Epithelial cell of prostate (primary cell): ENCODE measurements at regions not wholly inside any gene's neighbourhood (a gene's known extent, or its start where the extent isn't known, plus 50 kb on each side); places are given as distances from the start of the nearest gene placed in this dataset.

Experiments used
- DNase-seq: peaks from one replicate; pipeline ENCODE4 v3.0.0-alpha.2; 2011; ENCODE audit warnings: low read depth, low spot score
- H3K27ac ChIP-seq: fragments of 450-650 bp; 2 replicates; pipeline ENCODE4 v1.5.1; 2017; ENCODE audit warnings: mild to moderate bottlenecking

- DNase-seq: no peak
- H3K27ac ChIP-seq: no peak overlapping the region
Observed at GRCh38 chr10:124232686-124233545, 139.5 kb upstream of the CHST15 start.

DNA sequence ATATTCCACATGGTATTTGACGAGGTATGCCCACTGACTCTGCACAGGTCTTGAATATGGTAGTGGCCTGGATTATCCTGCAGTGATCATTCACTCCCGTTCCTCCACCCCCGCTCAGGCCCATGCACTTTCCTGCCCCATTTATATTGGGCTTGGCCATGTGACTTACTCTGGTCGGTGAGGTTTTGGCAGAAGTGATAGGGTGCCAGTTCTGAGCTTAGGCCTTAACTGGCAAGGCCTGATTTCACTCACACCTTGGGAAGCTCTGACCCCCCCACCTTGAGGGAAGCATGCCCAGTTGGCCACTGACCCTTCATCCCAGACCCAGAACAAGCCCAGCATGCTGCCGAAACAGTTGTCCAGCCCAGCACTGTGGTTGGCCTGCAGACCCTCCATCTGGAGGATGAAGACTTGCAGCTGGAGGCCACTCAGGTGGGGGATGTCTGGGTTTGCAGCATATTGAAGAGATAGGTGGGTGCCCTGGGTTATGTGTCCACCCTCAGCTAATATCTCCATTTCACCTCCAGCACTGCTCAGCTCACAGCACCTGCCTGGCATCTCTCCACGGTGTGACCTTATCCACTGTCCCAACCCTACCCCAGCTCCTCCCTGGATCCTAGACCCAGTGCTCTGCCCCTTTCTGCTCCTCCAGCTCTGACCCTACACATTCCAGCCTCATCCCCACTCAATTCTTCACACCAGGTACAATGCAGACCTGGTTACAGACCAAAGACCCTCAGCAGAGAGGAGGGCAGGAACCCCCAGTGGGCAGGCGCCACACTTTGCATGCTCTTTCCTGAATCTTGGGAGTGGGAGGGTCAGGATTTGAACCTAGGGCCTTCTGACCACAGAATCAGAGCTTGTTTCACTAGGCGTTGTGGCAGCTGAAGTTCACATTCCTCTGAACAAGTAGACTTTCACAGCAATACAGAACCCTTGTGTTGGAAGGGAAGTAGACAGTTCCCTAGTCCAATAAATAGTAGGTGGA, 138.1 kb upstream of the CHST15 start:
- DNase-seq: no peak
- no peak overlapping the region for H3K27ac ChIP-seq

DNA sequence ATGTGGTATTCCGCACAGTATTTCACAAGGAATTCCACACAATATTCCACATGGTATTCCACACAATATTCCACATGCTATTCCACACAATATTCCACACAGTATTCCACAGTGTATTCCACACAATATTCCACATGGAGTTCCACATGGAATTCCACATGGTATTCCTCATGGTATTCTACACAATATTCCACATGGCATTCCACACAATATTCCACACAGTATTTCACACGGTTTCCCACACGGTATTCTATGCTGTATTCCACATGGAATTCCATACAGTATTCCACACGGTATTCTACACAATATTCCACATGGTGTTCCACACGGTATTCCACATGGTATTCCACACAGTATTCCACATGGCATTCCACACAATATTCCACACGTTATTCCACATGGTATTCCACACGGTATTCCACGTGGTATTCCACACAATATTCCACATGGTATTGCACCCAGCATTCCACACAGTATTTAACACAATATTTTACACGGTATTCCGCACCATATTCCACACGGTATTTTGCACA, 137.3 kb upstream of the CHST15 start:
- no peak for DNase-seq
- H3K27ac ChIP-seq: no peak overlapping the region

DNA sequence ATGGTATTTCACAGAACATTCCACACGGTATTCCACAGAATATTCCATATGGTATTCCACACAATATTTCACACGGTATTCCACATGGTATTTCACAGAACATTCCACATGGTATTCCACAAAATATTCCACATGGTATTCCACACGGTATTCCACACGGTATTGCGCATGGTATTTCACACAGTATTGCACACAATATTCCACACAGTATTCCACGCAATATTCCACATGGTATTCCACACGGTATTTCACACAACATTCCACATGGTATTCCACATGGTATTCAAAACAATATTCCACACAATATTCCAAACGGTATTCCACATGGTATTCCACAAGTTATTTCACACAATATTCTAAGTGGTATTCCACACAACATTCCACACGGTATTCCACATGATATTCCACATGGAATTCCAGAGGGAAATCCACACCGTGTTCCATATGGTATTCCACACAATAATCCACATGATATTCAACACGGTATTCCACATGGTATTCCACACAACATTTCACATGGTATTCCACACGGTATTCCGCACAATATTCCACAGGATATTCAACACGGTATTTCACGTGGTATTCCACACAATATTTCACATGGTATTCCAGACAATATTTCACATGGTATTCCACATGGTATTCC, 136.7 kb upstream of the CHST15 start:
- no peak for DNase-seq
- H3K27ac ChIP-seq: no peak overlapping the region

DNA sequence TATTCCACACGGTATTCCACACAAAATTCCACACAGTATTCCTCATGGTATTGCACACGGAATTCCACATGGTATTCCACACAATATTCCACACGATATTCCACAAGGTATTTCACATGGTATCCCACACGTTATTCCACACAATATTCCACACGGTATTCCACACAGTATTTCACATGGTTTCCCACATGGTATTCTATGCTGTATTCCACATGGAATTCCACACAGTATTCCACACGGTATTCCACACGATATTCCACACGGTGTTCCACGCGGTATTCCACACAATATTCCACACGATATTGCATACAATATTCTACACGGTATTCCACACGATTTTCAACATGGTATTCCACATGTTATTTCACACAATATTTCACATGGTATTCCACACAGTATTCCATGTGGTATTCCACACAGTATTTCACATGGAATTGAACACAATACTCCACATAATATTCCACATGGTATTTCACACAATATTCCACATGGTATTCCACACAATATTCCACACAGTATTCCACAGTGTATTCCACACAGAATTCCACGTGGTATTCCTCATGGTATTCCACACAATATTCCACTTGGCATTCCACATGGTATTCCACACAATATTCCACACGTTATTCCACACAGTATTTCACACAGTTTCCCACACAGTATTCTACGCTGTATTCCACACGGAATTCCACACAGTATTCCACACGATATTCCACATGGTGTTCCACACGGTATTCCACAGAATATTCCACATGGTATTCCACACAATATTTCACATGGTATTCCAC, 136.0 kb upstream of the CHST15 start:
- no peak for DNase-seq

DNA sequence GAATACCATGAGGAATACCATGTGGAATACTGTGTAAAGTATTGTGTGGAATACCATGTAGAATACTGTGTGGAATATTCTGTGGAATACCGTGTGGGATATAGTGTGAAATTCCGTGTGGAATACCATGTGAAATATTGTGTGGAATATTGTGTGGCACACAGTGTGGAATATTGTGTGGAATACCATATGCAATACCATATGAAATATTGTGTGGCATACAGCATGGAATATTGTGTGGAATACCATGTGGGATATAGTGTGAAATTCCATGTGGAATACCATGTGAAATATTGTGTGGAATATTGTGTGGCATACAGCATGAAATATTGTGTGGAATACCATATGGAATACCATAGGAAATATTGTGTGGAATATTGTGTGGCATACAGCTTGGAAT, 135.1 kb upstream of the CHST15 start:
- DNase-seq: no peak
- no peak overlapping the region for H3K27ac ChIP-seq

More for the DNA sequence above, 136.0 kb upstream of the CHST15 start:
- H3K27ac ChIP-seq: no peak overlapping the region

DNA sequence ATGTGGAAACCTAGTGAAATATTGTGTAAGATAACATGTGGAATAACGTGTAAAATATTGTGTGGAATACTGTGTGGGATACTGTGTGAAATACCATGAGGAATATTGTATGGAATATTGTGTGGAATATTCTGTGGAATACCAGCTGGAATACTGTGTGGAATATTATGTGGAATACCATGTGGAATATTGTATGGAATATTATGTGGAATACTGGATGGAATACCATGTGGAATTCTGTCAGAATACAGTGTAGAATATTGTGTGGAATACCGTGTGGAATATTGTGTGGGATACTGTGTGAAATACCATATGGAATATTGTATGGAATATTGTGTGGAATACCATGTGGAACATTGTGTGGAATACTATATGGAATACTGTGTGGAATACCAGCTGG, 134.6 kb upstream of the CHST15 start:
- no peak for DNase-seq
- H3K27ac ChIP-seq: no peak overlapping the region

DNA sequence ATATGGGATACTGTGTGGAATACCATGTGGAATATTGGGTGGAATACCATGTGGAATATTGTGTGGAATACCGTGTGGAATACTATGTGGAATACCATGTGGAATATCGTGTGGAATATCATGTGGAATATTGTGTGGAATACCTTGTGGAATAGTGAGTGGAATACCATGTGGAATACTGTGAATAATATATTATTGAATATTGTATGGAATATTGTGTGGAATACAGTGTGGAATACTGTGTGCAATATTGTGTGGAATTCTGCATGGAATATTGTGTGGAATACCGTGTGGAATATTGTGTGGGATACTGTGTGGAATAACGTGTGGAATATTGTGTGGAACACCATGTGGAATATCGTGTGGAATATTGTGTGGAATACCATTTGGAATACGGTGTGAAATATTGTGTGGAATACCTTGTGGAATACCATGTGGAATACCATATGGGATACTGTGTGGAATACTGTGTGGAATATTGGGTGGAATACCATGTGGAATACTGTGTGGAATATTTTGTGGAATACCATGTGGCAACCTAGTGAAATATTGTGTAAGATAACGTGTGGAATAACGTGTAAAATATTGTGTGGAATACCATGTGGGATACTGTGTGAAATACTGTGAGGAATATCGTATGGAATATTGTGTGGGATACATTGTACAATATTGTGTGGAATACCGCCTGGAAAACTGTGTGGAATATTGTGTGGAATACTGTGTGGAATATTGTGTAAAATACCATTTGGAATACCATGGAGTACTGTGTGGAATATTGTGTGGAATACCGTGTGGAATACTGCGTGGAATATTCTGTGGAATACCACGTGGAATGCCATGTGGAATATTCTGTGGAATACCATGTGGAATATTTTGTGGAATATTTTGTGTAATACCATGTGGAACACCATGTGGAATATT, 133.9 kb upstream of the CHST15 start:
- no peak for DNase-seq

GRCh38 chr10:124226271-124227054, 133.1 kb upstream of the CHST15 start:
- no peak for DNase-seq
- no peak overlapping the region for H3K27ac ChIP-seq

More for the DNA sequence above, 133.9 kb upstream of the CHST15 start:
- no peak overlapping the region for H3K27ac ChIP-seq

- no peak for DNase-seq
- no peak overlapping the region for H3K27ac ChIP-seq
Observed at GRCh38 chr10:124225467-124226270, 132.3 kb upstream of the CHST15 start.

DNA sequence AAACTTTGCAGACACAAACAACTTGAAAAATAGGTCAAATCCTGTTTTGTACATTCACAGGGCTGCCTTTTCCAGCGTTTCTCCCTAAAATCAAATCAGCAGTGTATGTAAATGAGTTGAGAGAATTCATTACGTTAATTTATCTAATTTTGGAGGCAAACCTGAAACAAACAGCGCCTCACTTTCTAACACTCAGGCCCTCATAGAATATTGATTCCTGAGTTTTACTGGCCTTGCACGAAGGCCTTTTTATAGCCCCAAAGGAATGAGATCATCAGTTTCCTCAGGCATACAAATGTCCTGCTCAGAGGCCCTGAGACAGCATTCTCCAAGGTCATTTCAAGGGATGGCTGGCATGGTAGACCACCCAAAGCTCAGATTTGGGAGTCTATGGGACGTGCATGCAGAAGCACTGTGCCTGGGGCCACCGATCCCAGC, 131.7 kb upstream of the CHST15 start:
- no peak overlapping the region for H3K27ac ChIP-seq
- no peak for DNase-seq

- no peak overlapping the region for H3K27ac ChIP-seq
- no peak for DNase-seq
Observed at GRCh38 chr10:124224331-124225028, 131.1 kb upstream of the CHST15 start.

DNA sequence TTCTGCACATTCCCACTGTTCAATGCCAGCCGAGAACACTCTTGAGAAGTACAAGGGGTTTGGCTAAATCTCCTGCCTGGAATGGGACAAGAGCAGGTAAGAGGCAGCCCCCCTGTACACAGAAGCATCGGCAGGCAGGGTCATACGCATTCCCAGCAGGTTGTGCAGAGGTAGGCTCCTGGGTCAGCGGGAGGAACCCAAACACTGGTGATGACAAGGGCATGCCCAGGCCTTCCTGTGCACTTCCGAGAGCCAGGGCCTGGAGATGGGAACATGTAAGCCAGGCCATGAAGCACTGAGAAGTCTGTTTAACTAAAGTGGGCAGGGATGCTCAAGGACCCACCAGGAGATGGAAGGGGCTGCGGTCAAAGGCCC, 130.3 kb upstream of the CHST15 start:
- no peak overlapping the region for H3K27ac ChIP-seq
- DNase-seq: no peak

GRCh38 chr10:124222988-124223710, 129.8 kb upstream of the CHST15 start:
- H3K27ac ChIP-seq: no peak overlapping the region
- no peak for DNase-seq

DNA sequence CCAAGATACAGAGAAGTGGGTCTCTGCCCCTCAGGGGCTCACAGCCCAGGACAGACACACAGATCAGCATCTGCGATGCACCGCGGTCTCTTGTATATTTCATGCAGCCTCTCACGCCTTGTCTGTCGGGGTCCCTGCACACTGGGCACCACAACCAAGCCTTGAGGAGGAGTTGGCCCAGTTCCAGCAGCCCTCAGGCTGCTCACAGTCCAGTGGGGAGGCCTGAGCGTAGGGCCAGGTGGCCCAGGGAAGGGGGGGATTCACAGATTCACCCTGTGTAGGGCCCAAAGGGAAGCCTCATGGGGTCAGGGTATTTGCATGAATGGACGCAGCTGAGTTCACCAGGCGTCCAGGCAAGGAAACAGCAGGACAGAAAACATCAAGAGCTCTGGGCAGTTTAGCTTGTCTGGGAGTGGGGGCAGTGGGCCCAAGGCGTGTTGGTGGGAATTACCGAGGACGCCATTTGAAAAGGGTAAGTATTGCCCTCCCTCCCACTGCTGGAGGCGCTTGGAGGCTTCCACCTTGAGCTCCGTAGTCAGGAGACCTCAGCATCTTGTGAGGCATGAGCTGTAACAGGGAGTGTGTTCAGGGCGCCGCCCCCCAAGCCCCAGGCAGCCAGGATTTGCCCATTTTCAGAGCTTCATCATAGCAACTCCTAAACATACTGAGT, 129.1 kb upstream of the CHST15 start:
- no peak overlapping the region for H3K27ac ChIP-seq
- DNase-seq: no peak
